Liver (tissue), 3 donors: ENCODE measurements at regions not wholly inside any gene's neighbourhood (a gene's known extent, or its start where the extent isn't known, plus 50 kb on each side); places are given as distances from the start of the nearest gene placed in this dataset.

Experiments
- ATF3 ChIP-seq: IDR thresholded peaks from 2 replicates; pipeline ENCODE4 v1.6.1; 2016; ENCODE audit warnings: antibody characterized with exemption
- CTCF ChIP-seq: fragments of 150-350 bp; IDR thresholded peaks from 2 replicates; pipeline ENCODE4 v1.5.1; 2017; ENCODE audit warnings: improper control_type of control experiment, low read depth, low read length; ENCODE audit not compliant: missing input control
- EGR1 ChIP-seq, 2 donors: IDR thresholded peaks; 2 replicates each; pipeline ENCODE4 v1.6.1; 2016 to 2018; ENCODE audit warnings: antibody characterized with exemption in 2 of 2, low read depth in 2 of 2
- FOXA2 ChIP-seq: IDR thresholded peaks from 2 replicates; pipeline ENCODE4 v1.6.1; 2016; ENCODE audit warnings: antibody characterized with exemption
- GABPA ChIP-seq, 2 donors: IDR thresholded peaks in 1 of 2; conservative IDR thresholded peaks in 1 of 2; 2 replicates each; pipeline ENCODE4 v1.6.1; 2016; ENCODE audit warnings: antibody characterized with exemption in 2 of 2, mild to moderate bottlenecking in 1 of 2, moderate library complexity in 1 of 2
- HNF4G ChIP-seq: IDR thresholded peaks from 2 replicates; pipeline ENCODE4 v1.6.1; 2016; ENCODE audit warnings: antibody characterized with exemption
- JUND ChIP-seq, 2 donors: IDR thresholded peaks; 2 replicates each; pipeline ENCODE4 v1.6.1; 2016; ENCODE audit warnings: antibody characterized with exemption in 2 of 2
- MAX ChIP-seq: IDR thresholded peaks from 2 replicates; pipeline ENCODE4 v1.6.1; 2016; ENCODE audit warnings: antibody characterized with exemption
- REST ChIP-seq: IDR thresholded peaks from 2 replicates; pipeline ENCODE4 v1.6.1; 2016; ENCODE audit warnings: antibody characterized with exemption, mild to moderate bottlenecking
- RXRA ChIP-seq, 2 donors: IDR thresholded peaks; 2 replicates each; pipeline ENCODE4 v1.6.1; 2017 to 2018; ENCODE audit warnings: antibody characterized with exemption in 2 of 2, mild to moderate bottlenecking in 1 of 2
- SP1 ChIP-seq: IDR thresholded peaks from 2 replicates; pipeline ENCODE4 v1.6.1; 2018; ENCODE audit warnings: antibody characterized with exemption, mild to moderate bottlenecking
- TAF1 ChIP-seq: conservative IDR thresholded peaks from 2 replicates; pipeline ENCODE4 v1.6.1; 2016; ENCODE audit warnings: antibody characterized with exemption, mild to moderate bottlenecking
- ZBTB33 ChIP-seq: IDR thresholded peaks from 2 replicates; pipeline ENCODE4 v1.6.1; 2016; ENCODE audit warnings: antibody characterized with exemption
- donor health status: healthy.
- donor health status: healthy.

GRCh38 chr10:124254490-124254889 is 161.1 kb upstream of the CHST15 start:
- TF ChIP-seq CTCF (no peak), MAX (no peak), TAF1 (no peak), REST (no peak), EGR1 (IDR thresholded peaks at IDR 0.05; ENCODE audit: low read depth in 2 of 2) (no peak), ATF3 (no peak), JUND (IDR thresholded peaks at IDR 0.05) (no peak), SP1 (no peak), FOXA2 (no peak), GABPA (IDR thresholded peaks at IDR 0.05 in 1 of 2, conservative IDR thresholded peaks at IDR 0.05 in 1 of 2) (no peak), RXRA (IDR thresholded peaks at IDR 0.05) (no peak), ZBTB33 (no peak), HNF4G (no peak)
